MG63 (cell line): ENCODE measurements at regions not wholly inside any gene's neighbourhood (a gene's known extent, or its start where the extent isn't known, plus 50 kb on each side); places are given as distances from the start of the nearest gene placed in this dataset.
"Not testable (repeated sequence)": the region's sequence is repeated elsewhere in the genome, so short reads cannot be mapped to it uniquely, and the experiment has no call there.

Experiments
- DNase-seq: peaks from one replicate; pipeline ENCODE4 v3.0.0-alpha.2; 2020
- H3K27me3 ChIP-seq: fragments of 250-450 bp; sonication (Bioruptor Pico); 2 replicates; pipeline ENCODE4 v1.5.1; 2020; ENCODE audit warnings: mild to moderate bottlenecking, moderate library complexity
- H3K36me3 ChIP-seq: fragments of 250-450 bp; sonication (Bioruptor Pico); 2 replicates; pipeline ENCODE4 v1.5.1; 2020; ENCODE audit warnings: mild to moderate bottlenecking, moderate library complexity
- H3K4me3 ChIP-seq: fragments of 250-450 bp; sonication (Bioruptor Pico); 2 replicates; pipeline ENCODE4 v1.5.1; 2020; ENCODE audit warnings: mild to moderate bottlenecking, moderate library complexity
- H3K9me3 ChIP-seq: fragments of 250-450 bp; sonication (Bioruptor Pico); 2 replicates; pipeline ENCODE4 v1.5.1; 2020; ENCODE audit warnings: mild to moderate bottlenecking, moderate library complexity

DNA sequence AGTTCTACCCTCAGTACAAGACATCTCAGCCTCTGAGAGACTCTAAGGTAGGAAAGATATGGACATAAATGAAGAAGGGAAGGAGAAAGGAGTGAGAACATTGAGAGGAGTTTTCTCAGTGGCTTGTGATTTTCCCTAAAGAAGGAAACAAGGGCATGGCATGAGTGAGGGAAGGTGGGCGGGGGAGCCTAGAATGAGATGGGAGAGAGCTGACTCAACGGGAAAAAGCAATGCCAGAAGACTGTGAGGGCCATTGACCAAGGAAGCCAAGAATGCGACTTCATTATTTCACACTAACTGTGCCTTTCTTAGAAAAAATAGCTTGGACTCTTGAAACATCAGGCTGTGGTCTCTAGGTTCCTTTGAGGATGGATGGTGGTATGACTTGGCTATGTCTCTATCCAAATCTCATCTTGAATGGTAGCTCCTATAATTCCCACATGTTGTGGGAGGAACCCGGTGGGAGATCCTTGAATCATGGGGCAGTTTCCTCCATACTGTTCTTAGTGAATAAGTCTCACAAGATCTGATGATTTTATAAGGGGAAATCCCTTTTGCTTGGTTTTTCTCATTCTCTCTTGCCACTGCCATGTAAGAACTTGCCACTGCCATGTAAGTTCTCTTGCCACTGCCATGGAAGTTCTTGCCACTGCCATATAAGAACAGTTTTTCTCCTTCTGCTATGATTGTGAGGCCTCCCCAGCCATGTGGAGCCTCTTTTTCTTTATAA is 279.6 kb downstream of the NUAK1 start:
- Histone ChIP-seq H3K36me3 (no peaks in the 10 kb centered on the region), H3K27me3 (no peaks in the 10 kb centered on the region), H3K9me3 (no peaks in the 10 kb centered on the region), H3K4me3 (no peak overlapping the region)
- DNase-seq: peak; percentile 26

DNA sequence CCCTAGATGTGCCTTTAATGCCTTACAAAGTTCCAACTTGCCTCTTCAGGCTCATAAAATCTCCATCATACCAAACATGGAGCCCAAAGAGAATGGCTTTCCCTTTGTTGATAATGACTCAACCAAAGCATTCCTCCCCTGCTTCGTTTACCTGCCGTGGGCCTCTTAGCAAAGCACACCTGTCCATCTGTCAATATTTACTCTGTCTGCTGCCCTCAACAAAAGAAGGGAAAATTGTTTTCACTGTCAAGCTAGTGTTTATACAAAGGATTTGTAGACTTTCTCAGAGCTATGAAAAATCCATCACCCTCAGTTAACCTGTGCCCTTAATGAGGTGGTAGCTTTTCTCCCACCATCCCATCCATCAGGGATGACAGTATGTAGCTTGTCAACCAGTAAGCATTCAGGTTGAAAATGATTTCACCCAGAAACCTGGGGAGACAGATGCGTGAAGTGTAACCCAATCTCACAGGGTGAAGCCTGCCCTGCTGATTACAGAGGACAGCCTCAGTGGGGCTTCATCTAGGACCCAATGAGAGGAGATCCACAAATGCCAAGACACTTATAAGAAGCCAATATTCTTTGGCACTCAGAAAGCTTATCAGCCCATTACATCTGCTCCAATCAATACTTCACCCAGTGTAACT is 278.1 kb downstream of the NUAK1 start:
- Histone ChIP-seq H3K36me3 (no peaks in the 10 kb centered on the region), H3K27me3 (no peaks in the 10 kb centered on the region)
- DNase-seq: no peak

DNA sequence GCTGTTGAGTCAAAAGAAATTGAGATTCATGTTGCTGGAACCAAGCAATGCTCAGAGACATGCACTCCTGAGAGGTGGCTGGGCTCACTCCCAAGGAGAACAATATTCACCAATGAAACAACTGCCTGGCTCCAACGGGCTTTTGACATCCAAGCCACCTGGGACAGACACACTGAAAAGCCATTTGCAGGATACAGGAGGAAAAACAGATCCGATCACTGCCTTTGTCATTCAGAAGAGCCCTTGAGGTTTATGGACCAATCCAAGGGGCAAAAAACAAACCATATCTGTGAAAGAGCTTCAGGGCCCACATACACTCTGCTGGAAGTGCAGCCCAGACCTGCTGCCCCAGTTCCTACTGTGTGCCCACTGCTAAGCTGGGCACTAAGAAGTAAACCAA is 277.5 kb downstream of the NUAK1 start:
- DNase-seq: no peak

More for the DNA sequence above, 278.1 kb downstream of the NUAK1 start:
- Histone ChIP-seq H3K4me3 (no peak overlapping the region), H3K9me3 (no peaks in the 10 kb centered on the region)

GRCh38 chr12:105862163-105862821 is 276.5 kb downstream of the NUAK1 start:
- no peaks in the 10 kb centered on the region for H3K27me3 ChIP-seq
- no peak overlapping the region for H3K4me3 ChIP-seq
- no peaks in the 10 kb centered on the region for H3K9me3 ChIP-seq
- H3K36me3 ChIP-seq: no peaks in the 10 kb centered on the region
- DNase-seq: no peak

More for the DNA sequence above, 277.5 kb downstream of the NUAK1 start:
- H3K36me3 ChIP-seq: no peaks in the 10 kb centered on the region
- H3K27me3 ChIP-seq: no peaks in the 10 kb centered on the region
- H3K9me3 ChIP-seq: no peaks in the 10 kb centered on the region
- no peak overlapping the region for H3K4me3 ChIP-seq

GRCh38 chr12:105864316-105864715 is 274.4 kb downstream of the NUAK1 start:
- no peaks in the 10 kb centered on the region for H3K9me3 ChIP-seq
- no peaks in the 10 kb centered on the region for H3K27me3 ChIP-seq
- no peak overlapping the region for H3K4me3 ChIP-seq
- DNase-seq: no peak
- no peaks in the 10 kb centered on the region for H3K36me3 ChIP-seq

DNA sequence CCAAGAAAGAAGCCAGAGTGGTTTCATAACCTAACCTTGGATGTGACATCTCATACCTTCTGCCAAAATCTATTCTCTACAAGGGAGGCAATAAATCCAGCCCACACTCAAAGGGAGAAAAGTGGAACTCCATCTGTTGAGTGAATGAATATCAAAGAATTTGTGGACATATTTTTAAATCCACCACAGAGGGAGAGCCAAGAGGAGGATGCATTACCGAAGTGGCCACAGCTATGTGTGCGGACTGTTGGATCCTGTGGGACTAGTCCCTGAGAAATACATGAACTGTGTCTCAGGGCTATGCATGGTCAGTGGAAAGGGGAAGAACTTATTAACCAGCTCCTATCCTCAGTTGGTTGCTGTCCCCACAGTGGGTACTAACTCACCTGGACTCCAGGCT is 273.9 kb downstream of the NUAK1 start:
- Histone ChIP-seq H3K9me3 (no peaks in the 10 kb centered on the region), H3K36me3 (no peaks in the 10 kb centered on the region), H3K4me3 (no peak overlapping the region), H3K27me3 (no peaks in the 10 kb centered on the region)
- DNase-seq: no peak

- H3K9me3 ChIP-seq: peaks cover 2% of the 10 kb centered on the region; the same call in 1 of the 2 replicates
- no peaks in the 10 kb centered on the region for H3K27me3 ChIP-seq
- no peak for DNase-seq
- no peak overlapping the region for H3K4me3 ChIP-seq
- no peaks in the 10 kb centered on the region for H3K36me3 ChIP-seq
Observed at GRCh38 chr12:105865886-105866285, 272.9 kb downstream of the NUAK1 start.

DNA sequence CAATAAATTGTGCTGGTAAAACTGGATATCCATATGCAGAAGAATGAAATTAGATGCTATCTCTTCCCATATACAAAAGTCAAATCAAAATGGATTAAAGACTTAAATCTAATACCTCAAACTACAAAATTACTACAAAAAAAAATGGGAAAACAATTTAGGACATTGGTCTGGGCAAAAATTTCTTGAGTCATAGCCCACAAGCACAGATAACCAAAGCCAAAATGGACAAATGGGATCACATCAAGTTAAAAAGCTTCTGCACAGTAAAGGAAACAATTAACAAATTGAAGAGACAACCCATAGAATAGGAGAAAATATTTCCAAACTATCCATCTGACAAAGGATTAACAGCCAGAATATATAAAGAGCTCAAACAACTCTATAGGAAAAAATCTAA is 264.6 kb downstream of the NUAK1 start:
- H3K27me3 ChIP-seq: no peaks in the 10 kb centered on the region
- no peaks in the 10 kb centered on the region for H3K36me3 ChIP-seq
- no peak for DNase-seq
- no peak overlapping the region for H3K4me3 ChIP-seq
- H3K9me3 ChIP-seq: peaks cover 6% of the 10 kb centered on the region; the same call in 1 of the 2 replicates

DNA sequence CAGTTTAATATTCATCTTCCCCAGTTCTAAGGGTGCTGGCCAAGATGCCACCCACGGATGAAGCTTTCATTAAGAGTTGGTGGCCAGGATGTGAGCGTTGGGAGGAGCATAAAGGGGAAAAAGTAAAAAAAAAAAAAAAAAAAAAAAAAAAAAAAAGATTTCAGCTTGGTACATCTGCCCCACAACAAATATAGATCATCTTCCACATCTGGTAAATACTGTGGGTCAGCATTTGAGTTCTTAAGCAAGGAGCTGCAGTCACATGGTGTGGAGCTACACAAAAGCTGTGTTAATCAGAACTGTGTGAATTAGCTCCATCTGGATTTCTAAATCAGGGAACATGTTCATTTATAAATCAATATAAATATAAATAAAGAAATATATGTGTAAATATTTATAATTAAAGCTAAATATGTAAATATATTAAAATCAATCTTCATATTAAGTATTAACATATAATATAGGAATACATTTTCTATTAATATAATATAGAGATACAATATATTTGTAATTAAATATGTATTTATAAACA is 262.3 kb downstream of the NUAK1 start:
- Histone ChIP-seq H3K9me3 (no peaks in the 10 kb centered on the region), H3K4me3 (no peak overlapping the region), H3K36me3 (no peaks in the 10 kb centered on the region), H3K27me3 (no peaks in the 10 kb centered on the region)
- DNase-seq: peak; percentile 13

DNA sequence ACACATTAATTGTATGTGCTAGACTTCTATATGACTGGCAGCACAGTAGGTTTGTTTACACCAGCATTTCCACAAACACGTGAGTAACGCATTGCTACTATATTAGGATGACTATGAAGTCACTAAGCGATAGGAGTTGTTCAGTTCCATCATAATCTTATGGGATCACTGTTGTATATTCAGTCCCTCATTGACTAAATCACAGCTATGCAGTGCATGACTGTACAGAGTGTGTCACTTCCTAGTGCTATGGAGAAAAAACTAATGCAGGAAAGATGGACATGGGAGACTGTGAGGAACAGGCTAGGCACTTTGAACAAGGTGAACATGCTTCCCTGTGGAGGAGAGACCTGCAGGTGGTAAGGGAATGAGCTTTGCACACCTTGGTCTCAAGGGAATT is 259.8 kb downstream of the NUAK1 start:
- H3K27me3 ChIP-seq: no peaks in the 10 kb centered on the region
- no peaks in the 10 kb centered on the region for H3K9me3 ChIP-seq
- no peak for DNase-seq

DNA sequence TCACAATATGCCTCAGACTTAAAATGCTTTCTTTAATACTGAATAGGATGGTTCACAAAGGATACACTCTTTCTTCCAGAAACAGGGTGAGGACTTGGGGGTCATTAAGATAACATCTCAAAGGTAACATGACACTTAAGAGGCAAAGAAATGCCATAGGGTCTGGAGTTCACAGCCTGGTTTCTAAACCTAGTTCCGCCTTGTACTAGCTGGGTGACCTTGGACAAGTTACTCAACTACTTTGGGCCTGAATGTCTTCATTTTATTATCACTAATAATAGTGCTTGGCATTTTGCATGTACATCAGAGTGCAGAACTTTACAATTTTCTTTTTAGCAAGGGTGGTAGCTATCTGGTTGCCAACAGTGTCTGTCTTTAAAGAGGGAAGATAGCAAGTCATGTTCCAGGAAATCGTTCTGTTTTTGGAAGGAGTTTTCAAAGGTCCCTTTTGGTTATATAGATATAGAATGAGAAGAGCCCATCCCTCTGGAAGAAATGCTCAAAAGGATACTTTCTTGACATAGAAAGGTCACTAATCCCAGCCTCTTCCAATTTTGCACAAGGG is 257.8 kb downstream of the NUAK1 start:
- Histone ChIP-seq H3K27me3 (no peaks in the 10 kb centered on the region), H3K9me3 (no peaks in the 10 kb centered on the region), H3K36me3 (no peaks in the 10 kb centered on the region), H3K4me3 (no peak overlapping the region)
- DNase-seq: no peak

More for the DNA sequence above, 259.8 kb downstream of the NUAK1 start:
- Histone ChIP-seq H3K36me3 (no peaks in the 10 kb centered on the region), H3K4me3 (no peak overlapping the region)

GRCh38 chr12:105882404-105882803 is 256.4 kb downstream of the NUAK1 start:
- Histone ChIP-seq H3K36me3 (no peaks in the 10 kb centered on the region), H3K9me3 (no peaks in the 10 kb centered on the region), H3K4me3 (no peak overlapping the region), H3K27me3 (no peaks in the 10 kb centered on the region)
- DNase-seq: no peak

DNA sequence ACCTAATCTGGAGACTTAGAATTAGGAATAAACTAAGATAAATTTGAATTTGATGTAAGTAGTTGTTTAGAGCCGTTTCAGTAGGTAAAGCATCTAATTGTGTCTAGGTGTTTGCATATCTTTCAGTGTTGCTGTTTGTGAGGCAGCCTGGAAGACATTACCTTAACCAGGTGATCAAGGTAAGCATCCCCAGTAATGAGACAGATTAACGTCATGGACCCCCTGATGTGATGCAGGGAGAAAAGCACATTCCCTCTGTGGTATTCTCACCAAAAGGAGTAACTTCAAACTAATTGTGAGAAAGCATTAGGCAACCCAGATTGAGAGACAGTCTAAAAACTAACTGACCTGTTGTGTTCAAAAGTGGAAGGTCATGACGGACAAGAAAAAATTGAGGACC is 251.6 kb downstream of the NUAK1 start:
- no peak for DNase-seq
- no peak overlapping the region for H3K4me3 ChIP-seq
- H3K27me3 ChIP-seq: no peaks in the 10 kb centered on the region
- no peaks in the 10 kb centered on the region for H3K9me3 ChIP-seq
- H3K36me3 ChIP-seq: no peaks in the 10 kb centered on the region

DNA sequence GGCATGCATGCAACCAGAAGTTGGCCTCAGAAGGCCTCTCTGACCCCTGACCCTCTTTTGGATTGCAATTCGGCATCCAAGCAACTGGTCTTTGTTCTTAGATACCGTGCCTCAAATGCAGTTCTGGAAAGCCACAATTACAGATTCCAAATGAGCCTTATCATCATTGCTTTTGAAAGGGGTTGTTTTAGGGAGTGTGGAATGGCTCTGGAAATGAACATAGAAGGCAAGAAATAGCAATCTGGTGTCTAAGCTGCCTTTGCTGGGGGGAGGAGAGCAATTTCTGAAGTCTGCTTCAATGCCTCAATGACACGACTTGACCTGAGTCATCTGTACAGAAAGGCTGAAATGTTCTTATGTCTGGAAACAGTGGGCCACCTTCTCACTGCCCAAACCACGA is 250.1 kb downstream of the NUAK1 start:
- Histone ChIP-seq H3K9me3 (no peaks in the 10 kb centered on the region), H3K4me3 (no peak overlapping the region), H3K27me3 (no peaks in the 10 kb centered on the region), H3K36me3 (no peaks in the 10 kb centered on the region)
- no peak for DNase-seq

- Histone ChIP-seq H3K36me3 (no peaks in the 10 kb centered on the region), H3K9me3 (no peaks in the 10 kb centered on the region), H3K4me3 (no peak overlapping the region), H3K27me3 (no peaks in the 10 kb centered on the region)
- DNase-seq: no peak
Observed at GRCh38 chr12:105892362-105892910, 246.3 kb downstream of the NUAK1 start.

- H3K36me3 ChIP-seq, DNase-seq, H3K9me3 ChIP-seq, H3K27me3 ChIP-seq, H3K4me3 ChIP-seq: not testable (repeated sequence)
Observed at GRCh38 chr12:105895197-105895832, 243.4 kb downstream of the NUAK1 start.
